Spleen (tissue), 11 donors: ENCODE measurements at regions not wholly inside any gene's neighbourhood (a gene's known extent, or its start where the extent isn't known, plus 50 kb on each side); places are given as distances from the start of the nearest gene placed in this dataset.
"Not testable (repeated sequence)": the region's sequence is repeated elsewhere in the genome, so short reads cannot be mapped to it uniquely, and the experiment has no call there.

Source experiments
- DNase-seq: peaks from one replicate; pipeline ENCODE4 v3.0.0-alpha.2; 2020
- H3K27ac ChIP-seq, 8 donors: fragments of 200-600 bp; sonication (generic) in 7 of 8; 1 replicate in 4 of 8; 2 replicates in 4 of 8; pipeline versions ENCODE4 v1.5.0 to v1.8.0; 2016 to 2021; ENCODE audit warnings: inconsistent platforms in 4 of 8, mild to moderate bottlenecking in 4 of 8, moderate library complexity in 1 of 8
- H3K27me3 ChIP-seq, 7 donors: fragments of 200-600 bp; sonication (generic) in 6 of 7; replicated peaks in 1 of 7; 1 replicate in 4 of 7; 2 replicates in 3 of 7; pipeline versions ENCODE4 v1.5.0 to v1.8.0; 2016 to 2021; ENCODE audit warnings: inconsistent platforms in 3 of 7, mild to moderate bottlenecking in 1 of 7
- H3K36me3 ChIP-seq, 6 donors: fragments of 200-600 bp; sonication (generic) in 5 of 6; 1 replicate in 4 of 6; 2 replicates in 2 of 6; pipeline versions ENCODE4 v1.5.0 to v1.8.0; 2016 to 2021; ENCODE audit warnings: inconsistent platforms in 2 of 6
- H3K4me1 ChIP-seq, 6 donors: fragments of 200-600 bp; sonication (generic) in 5 of 6; 1 replicate in 3 of 6; 2 replicates in 3 of 6; pipeline versions ENCODE4 v1.5.0 to v1.8.0; 2016 to 2021; ENCODE audit warnings: inconsistent platforms in 3 of 6
- H3K4me3 ChIP-seq, 8 donors: fragments of 200-600 bp; sonication (generic) in 7 of 8; 1 replicate in 4 of 8; 2 replicates in 4 of 8; pipeline versions ENCODE4 v1.5.0 to v1.8.0; 2016 to 2021; ENCODE audit warnings: inconsistent platforms in 4 of 8, mild to moderate bottlenecking in 4 of 8, moderate library complexity in 2 of 8
- H3K9me3 ChIP-seq, 8 donors: fragments of 200-600 bp; sonication (generic) in 7 of 8; 1 replicate in 4 of 8; 2 replicates in 4 of 8; pipeline versions ENCODE4 v1.5.0 to v1.8.0; 2016 to 2021; ENCODE audit warnings: inconsistent platforms in 4 of 8
- CTCF ChIP-seq, 11 experiments: fragments of 200-600 bp in 7 of 11; fragments of 450-650 bp in 4 of 11; sonication (generic) in 4 of 11; IDR thresholded peaks in 8 of 11; conservative IDR thresholded peaks in 3 of 11; 1 replicate in 7 of 11; 2 replicates in 4 of 11; pipeline versions ENCODE4 v1.4.0 to v1.8.0; 2016 to 2021; ENCODE audit warnings: antibody characterized with exemption in 11 of 11, inconsistent platforms in 4 of 11, mild to moderate bottlenecking in 1 of 11
- POLR2A ChIP-seq, 3 donors: fragments of 450-650 bp; IDR thresholded peaks; one replicate each; pipeline ENCODE4 v1.5.1; 2017; ENCODE audit warnings: antibody characterized with exemption in 3 of 3, mild to moderate bottlenecking in 1 of 3
- POLR2AphosphoS5 ChIP-seq, 3 donors: sonication (generic); formaldehyde crosslinking; IDR thresholded peaks; one replicate each; pipeline ENCODE4 v1.5.1; 2017; ENCODE audit warnings: antibody characterized with exemption in 3 of 3
- WGBS, 5 donors: extraction: QIAGEN DNeasy Blood & Tissue Kit in 3 of 5; methylation state at CpG; one replicate each; pipeline versions ENCODE4 v1.1.5 to v1.1.7; 2013 to 2018; 5-methylcytosine and 5-hydroxymethylcytosine counted together
- intact Hi-C: fragments of 100-400 bp; cut with DNase I; formaldehyde crosslinking; loops from one replicate; pipeline ENCODE4 v1.15.0; 2023; ENCODE audit warnings: low total_unique reads
- donor health status: healthy with polysubstance abuse.
- donor health status: DM: no; HTN: no; CAD: no; lungs with moderate emphysema.
- donor health status: DM: no; HTN: no; CAD: no.
- donor health status: Bipolar disorder and iron deficiency.
- donor health status: healthy.
- donor health status: DM: no; HTN: no; CAD: no.
- donor health status: DM: yes; HTN: yes; CAD: no.

DNA sequence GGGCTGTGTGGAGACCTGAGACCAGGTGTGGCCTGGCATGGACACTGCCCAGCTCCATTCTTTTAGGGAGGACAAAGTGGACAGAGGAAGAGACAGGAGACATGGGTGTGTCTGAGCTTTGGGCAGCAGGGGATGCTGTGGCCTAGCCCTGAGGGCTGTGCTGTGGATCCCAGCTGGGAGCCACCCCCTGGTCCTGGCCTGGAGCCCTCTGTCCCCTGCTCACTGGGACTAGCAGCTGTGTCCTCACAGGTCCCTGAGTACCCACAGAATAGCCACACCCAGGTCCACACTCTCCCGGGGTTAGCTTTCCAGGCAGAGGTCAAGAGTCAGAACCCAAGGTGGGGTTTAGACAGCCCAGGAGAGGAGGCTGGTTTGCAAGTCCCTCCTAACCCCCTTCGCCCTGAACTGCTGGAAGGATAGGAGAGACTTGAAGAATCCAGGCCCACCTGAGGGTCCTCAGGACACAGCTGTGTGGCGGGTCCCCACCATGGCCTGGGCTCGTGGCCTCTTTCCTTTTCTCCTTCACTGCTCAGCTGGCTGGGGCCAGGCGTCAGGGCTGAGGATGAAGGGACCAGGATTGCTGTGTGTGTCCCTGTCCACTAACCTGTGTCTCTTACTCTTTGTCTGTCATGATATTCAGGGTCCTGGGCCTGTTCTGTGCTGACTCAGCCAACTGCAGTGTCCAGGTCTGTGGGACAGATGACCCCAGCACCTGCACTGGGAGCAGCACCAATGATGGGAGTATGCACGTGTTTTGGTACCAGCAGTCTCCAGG is 78.5 kb upstream of the VPREB1 start:
- no peak overlapping the region for H3K4me3 ChIP-seq
- H3K36me3 ChIP-seq, result no peaks in the 10 kb centered on the region
- no peak for DNase-seq
- 55 to 86% (median 72%) methylated on average over 6 of the region's 6 CpGs for WGBS, 5 donors
- no peaks in the 10 kb centered on the region for H3K9me3 ChIP-seq
- TF ChIP-seq POLR2A (IDR thresholded peaks at IDR 0.05) (no peak), POLR2AphosphoS5 (IDR thresholded peaks at IDR 0.05) (no peak), CTCF (IDR thresholded peaks at IDR 0.05 in 8 of 11, conservative IDR thresholded peaks at IDR 0.05 in 3 of 11) (no peak)
- intact Hi-C loops, result no loop called here
- H3K27me3 ChIP-seq, result no peaks in the 10 kb centered on the region
- peaks cover 3 to 90% (median 56%) of the 10 kb centered on the region in 6 donors for H3K4me1 ChIP-seq
- H3K27ac ChIP-seq, result peak overlapping the region; percentile 59 to 94 (median 77)

GRCh38 chr22:22164541-22165272 is 79.9 kb upstream of the VPREB1 start:
- Histone ChIP-seq H3K27me3 (no peaks in the 10 kb centered on the region), H3K9me3 (no peaks in the 10 kb centered on the region), H3K36me3 (no peaks in the 10 kb centered on the region), H3K27ac (peak overlapping the region; percentile 32 to 94 (median 77)), H3K4me1 (peaks cover 3 to 77% (median 43%) of the 10 kb centered on the region in 6 donors), H3K4me3 (no peak overlapping the region)
- WGBS, 5 donors, result 30 to 57% (median 48%) methylated on average over 2 to 3 of the region's 3 CpGs
- intact Hi-C loops, result no loop called here
- TF ChIP-seq CTCF (IDR thresholded peaks at IDR 0.05 in 8 of 11, conservative IDR thresholded peaks at IDR 0.05 in 3 of 11) (no peak), POLR2A (IDR thresholded peaks at IDR 0.05) (no peak), POLR2AphosphoS5 (IDR thresholded peaks at IDR 0.05) (peak in 1 of 3 donors; percentile 16)
- no peak for DNase-seq

DNA sequence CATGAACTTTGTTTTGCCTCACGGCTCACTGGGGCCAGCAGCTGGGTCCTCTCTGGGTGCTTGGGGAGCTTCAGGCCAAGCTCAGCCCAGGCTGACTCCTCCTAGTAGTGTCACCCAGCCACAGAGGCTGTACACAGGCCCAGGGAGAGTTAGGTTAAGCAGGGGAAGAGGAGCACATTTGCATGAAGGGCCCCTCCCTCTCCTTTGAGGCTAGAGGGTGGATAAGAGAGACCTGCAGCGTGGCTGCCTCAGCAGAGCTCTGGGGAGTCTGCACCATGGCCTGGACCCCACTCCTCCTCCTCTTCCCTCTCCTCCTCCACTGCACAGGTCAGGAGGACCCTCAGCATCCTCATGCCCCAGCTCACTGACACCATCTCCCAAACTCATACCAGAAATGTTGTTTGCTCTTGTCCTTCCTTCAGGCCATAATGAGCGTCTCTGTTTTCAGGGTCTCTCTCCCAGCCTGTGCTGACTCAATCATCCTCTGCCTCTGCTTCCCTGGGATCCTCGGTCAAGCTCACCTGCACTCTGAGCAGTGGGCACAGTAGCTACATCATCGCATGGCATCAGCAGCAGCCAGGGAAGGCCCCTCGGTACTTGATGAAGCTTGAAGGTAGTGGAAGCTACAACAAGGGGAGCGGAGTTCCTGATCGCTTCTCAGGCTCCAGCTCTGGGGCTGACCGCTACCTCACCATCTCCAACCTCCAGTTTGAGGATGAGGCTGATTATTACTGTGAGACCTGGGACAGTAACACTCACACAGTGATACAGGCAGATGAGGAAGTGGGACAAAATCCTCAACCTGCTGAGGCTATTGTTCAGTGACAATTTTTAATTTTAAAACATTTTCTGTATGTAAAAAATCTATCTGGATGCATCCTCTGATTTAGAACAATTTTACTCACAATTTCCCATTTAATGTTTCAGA is 82.4 kb upstream of the VPREB1 start:
- DNase-seq, result peak; percentile 90
- peaks cover 3 to 77% (median 33%) of the 10 kb centered on the region in 6 donors for H3K4me1 ChIP-seq
- WGBS, 5 donors, result 59 to 82% (median 64%) methylated on average over 8 to 9 of the region's 9 CpGs

DNA sequence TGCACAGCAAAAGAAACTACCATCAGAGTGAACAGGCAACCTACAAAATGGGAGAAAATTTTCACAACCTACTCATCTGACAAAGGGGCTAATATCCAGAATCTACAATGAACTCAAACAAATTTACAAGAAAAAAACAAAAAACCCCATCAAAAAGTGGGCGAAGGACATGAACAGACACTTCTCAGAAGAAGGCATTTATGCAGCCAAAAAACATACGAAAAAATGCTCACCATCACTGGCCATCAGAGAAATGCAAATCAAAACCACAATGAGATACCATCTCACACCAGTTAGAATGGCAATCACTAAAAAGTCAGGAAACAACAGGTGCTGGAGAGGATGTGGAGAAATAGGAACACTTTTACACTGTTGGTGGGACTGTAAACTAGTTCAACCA is 83.8 kb upstream of the VPREB1 start:
- H3K27ac ChIP-seq, DNase-seq, H3K36me3 ChIP-seq, H3K27me3 ChIP-seq, H3K9me3 ChIP-seq, H3K4me3 ChIP-seq, intact Hi-C loops: not testable (repeated sequence)
- H3K4me1 ChIP-seq, result peaks cover 0 to 77% (median 29%) of the 10 kb centered on the region in 6 donors
- 55 to 83% (median 70%) methylated on average over 2 of the region's 2 CpGs for WGBS, 5 donors

More for the DNA sequence above, 82.4 kb upstream of the VPREB1 start:
- H3K36me3 ChIP-seq, result no peaks in the 10 kb centered on the region
- peak overlapping the region in 7 of 8 donors; percentile 9 to 94 (median 69) for H3K27ac ChIP-seq
- H3K27me3 ChIP-seq, result no peaks in the 10 kb centered on the region
- H3K4me3 ChIP-seq, result peak overlapping the region in 1 of 8 donors; percentile 40
- TF ChIP-seq CTCF (IDR thresholded peaks at IDR 0.05 in 8 of 11, conservative IDR thresholded peaks at IDR 0.05 in 3 of 11), result no peak
- TF ChIP-seq POLR2AphosphoS5 (IDR thresholded peaks at IDR 0.05), result peak; percentile 37 to 82 (median 76)
- peak in 1 of 3 donors; percentile 47 for TF ChIP-seq POLR2A (IDR thresholded peaks at IDR 0.05)
- intact Hi-C loops, result no loop called here
- H3K9me3 ChIP-seq, result no peaks in the 10 kb centered on the region
